ENCODE measurements at regions not wholly inside any gene's neighbourhood (a gene's known extent, or its start where the extent isn't known, plus 50 kb on each side); places are given as distances from the start of the nearest gene placed in this dataset.

DNA sequence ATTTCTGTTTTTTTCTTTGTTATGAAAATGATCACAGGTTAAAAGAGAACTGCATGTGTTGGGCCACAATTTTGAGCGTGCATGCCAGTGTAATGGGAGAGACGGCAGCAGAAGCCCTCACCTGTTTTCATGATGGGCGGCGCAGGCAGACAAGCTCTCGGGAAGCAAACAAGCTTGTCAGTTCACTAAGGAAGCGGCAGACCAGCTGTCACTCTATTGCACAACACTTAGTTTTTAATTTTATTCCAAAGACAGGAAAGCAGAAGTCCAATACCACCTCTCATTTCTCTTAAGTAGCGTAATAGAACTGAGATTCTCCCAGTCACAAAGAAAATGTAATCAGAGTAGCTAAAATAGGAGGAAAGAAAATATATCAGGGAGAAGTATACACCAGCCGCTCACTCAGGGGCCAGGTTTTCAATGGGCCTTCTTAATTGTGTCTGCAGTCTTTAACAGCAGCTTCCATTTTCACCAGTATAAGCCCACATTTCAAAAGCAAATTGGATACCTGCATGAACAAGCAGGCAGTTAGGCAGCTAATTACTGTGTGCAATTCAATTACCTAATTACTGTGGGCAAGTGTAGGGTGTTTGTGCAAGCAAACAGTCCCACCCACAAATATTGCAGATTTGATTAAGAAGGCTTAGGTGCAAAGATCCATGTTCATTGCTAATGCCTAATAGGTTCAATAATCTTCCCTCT, 711.4 kb downstream of the DIAPH3 start:
- no peak for DNase-seq (ENCODE audit: low read depth)

DNA sequence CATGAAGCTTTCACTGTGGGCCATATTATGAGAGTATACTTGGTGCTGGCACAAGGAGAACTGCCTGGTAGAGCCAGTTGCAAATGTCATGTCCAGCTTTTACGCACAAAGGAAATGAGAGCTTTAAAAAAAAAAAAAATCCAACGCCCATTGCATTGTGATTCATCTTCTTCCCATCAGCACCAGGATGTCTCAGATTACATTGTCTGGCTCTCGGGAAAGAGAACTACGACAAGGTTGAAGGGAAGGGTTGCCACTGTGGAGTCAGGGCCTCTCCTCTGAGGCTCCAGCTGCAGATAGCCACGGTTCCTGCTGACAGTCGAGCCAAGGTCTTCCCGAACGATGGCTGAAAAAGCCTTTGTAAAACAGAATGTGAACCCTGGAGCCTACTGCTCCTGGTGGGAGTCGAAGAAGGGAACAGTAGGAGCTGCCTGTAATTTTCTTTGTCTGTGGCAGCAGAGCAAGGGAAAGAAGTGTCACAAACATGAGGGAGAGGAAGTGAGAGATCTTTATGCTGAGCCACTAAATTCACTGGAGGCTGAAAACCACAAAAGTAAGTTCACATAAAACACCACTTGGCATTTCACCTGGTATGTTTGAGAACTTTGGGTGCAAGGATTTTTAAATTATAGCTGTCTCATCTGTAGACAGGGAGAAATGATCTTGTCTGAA, 704.7 kb downstream of the DIAPH3 start:
- no peak for DNase-seq (ENCODE audit: low read depth)

DNA sequence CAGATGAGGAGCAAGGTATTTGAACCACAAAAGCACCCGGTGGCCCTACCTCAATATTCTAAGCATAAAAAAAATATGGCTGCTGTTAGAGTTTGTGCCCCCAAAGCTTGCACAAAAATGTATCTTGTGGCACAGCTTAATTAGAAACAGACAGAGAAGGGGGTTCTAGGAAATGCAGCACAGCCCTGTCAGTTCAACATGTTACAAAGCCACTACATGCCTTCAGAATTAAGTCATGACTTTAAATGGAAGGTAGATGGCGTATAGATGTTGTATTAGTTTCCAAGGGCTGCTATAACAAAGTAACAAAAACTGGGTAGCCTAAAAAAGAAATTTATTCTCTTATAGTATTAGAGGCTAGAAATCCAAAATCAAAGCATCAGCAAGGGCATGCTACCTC, 703.8 kb downstream of the DIAPH3 start:
- DNase-seq (ENCODE audit: low read depth), result no peak

DNA sequence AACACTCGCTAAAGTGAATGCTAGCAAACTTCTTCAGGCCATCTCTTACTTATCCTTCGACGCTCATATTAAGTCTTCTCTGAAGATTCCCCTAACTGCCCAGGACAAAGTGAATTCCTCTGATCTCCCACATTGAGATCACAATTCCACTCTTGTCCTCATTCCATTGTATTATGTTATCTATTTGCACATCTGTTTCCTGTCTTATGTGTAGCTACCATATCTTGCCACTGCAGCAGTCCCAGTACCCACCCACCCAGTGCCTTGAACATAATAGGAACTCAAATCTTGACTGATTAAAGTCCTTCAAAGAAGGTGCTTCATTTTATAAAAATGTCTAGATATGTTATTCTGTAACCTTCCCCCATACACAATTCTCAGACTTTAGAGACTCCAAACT, 702.3 kb downstream of the DIAPH3 start:
- no peak for DNase-seq (ENCODE audit: low read depth)

DNA sequence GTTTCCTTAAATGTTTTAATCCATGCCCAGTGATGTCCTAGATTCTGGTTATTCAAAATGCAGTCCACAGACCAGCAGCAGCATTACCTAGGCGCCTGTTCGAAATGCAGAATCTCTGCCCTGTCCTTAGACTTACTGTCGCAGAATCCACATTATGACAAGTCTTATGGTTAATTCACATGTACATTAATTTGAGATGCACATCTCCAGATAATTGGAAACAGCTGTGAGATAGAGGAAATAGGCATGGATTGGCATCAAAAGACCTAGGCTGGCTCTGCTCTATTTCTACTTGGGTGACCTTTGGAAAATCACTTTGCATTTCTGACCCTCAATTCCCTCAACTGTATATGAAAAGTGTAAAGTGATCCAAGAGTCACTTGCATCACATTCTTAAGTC, 700.7 kb downstream of the DIAPH3 start:
- DNase-seq (ENCODE audit: low read depth), result no peak

DNA sequence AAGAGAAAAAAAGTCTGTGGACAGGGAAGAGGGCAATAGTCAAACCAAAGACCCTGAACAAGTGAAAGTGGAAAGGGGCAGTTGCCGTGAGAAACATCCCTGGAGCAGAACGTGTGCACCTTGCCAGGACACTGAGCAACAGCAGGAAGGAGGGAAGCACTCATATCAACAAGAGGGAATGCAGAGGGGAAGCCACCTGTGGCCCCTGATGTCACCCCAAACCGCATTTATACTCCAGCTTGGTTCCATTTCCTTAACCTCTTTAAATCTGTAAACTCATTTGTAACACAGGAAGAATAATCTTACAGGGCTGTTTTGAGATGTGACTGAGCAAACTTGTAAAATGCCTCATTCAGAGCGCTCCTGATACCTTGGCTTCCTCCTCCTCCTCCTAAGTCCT, 698.8 kb downstream of the DIAPH3 start:
- DNase-seq (ENCODE audit: low read depth), result no peak

DNA sequence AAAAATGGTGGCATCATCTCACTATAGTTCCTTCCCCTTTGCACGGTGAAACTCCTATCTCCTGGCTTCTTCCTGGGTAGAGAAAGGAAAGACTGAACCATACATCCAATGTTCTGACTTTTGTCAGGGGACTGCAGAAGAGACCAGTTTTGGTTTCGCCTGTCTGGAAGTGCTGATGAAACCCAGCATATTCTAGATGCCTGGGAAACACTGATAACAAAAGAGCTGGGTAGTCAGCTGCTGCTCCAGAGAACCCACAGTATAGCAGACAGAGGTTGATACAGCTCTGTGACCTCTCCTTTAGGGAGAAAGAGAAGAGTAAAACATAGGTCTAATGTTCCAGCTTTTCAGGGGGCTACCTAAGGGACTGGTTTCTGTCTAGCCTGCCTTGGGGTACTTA, 695.3 kb downstream of the DIAPH3 start:
- no peak for DNase-seq (ENCODE audit: low read depth)

DNA sequence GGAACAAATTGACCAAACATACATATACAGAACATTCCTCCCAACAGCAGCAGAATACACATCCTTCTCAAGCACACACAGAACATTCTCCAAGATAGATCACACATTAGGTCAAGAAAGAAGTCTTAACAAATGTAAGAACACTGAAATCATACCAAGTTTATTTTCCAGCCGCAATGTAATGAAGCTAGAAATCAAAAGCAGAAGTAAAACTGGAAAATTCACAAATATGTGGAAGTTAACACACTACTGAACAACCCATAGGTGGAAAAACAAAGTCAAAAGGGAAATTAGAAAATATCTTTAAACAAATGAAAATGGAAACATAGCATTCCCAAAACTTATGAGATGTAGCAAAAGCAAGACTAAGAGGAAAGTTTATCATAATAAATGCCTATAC, 692.6 kb downstream of the DIAPH3 start:
- no peak for DNase-seq (ENCODE audit: low read depth)

DNA sequence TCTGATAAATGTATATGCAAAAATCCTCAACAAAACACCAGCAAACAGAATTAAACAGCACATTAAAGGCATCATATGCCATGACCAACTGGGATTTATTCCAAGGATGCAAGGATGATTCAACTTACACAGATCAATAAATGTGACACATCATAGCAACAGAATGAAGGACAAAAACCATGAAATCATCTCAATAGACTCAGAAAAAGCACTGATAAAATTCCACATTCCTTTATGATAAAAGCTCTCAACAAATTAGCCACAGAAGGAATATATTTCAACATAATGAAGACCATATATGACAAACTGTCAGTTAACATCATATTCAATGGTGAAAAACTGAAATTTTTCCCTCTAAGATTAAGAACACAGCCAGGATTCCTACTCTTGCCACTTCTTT, 691.6 kb downstream of the DIAPH3 start:
- no peak for DNase-seq (ENCODE audit: low read depth)

DNA sequence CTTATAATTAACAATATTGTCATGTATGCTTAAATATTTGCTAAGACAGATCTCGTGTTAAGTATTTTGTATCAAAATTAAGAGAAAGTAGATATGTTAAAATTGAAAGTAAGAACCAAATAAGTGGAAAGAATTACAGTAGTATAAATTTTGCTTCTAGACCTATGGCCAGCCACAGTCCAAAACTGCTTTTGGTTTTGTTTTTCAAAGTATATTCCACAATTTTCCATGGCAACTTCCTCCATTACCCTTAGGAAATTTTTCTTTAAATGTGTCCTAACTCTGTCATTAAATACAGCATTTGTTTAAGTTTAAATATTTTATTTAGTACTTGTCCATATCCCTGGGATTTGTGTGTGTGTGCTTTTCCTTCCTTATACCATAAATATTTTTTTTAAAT, 689.0 kb downstream of the DIAPH3 start:
- DNase-seq (ENCODE audit: low read depth), result no peak

DNA sequence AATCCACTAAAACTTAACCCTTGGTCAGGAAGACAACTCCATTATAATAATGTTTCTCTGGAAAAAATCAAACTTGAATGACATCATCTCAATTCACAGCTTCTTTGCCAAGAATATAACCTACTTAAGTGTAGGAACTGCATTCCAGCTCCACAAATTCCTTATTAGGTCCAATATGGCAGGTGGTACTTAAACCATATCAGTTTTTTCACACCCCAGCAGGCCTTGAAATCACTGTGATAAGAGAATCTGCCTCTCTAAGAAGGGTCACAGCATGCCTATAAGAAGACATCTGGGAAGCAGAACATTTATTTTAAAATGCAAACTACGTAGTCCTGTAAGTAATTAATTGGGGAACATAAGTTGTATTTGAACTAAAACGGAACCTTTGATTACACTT, 687.8 kb downstream of the DIAPH3 start:
- DNase-seq (ENCODE audit: low read depth), result no peak

DNA sequence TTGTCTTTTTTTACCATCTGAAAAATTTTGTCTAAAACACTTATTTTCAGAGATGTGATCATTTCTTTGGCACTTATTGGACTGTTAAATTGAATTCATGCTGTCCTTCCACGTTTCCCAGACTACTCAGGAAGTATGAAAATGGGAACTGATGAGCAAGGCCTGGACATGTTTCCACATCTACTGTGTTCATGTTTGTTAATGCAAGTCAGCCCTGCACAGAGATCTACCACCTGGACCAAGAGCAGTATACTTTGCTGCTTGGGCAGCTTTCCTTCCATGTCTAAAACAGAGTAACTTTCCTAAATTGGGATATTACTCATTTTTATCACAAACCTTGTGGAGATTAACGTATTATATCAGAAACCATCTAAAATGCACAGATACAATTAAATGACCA, 687.4 kb downstream of the DIAPH3 start:
- DNase-seq (ENCODE audit: low read depth), result no peak

DNA sequence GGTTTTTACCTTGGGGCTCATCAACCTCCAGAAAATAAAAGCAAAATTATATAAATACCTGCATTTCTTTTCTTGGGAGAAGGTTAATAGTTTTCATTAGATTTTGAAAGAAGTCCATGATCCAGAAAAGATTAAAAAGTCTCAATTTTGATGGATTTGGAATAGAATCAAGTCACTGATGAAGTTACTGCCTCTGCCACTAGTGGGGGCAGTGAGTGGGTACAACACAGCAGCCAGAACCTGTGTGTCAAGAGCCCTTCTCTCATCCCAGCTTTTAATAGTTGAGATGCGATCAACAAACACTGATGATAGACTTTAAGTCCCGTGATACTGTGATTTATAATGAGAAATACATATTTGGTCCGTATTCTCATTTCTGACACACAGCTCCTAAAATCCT, 686.7 kb downstream of the DIAPH3 start:
- no peak for DNase-seq (ENCODE audit: low read depth)

DNA sequence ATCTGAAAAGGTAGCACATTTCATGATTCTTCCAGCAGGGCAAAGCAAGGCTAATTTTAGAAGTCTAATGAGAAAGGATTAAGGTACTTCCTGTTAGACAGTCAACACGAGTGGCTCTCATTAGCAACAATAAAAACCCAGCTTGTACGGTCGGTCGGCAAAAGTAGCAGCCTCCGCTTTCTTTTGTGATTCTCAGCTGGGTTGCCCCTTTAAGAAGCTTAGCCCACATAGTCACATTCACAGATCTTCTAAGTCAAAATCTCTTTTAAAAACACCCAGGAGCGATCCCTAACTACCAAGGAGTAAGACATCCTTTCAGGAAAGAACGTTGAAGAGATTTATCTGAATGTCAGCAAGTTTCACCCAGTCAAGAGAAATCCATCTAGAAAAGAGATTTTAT, 684.8 kb downstream of the DIAPH3 start:
- no peak for DNase-seq (ENCODE audit: low read depth)

DNA sequence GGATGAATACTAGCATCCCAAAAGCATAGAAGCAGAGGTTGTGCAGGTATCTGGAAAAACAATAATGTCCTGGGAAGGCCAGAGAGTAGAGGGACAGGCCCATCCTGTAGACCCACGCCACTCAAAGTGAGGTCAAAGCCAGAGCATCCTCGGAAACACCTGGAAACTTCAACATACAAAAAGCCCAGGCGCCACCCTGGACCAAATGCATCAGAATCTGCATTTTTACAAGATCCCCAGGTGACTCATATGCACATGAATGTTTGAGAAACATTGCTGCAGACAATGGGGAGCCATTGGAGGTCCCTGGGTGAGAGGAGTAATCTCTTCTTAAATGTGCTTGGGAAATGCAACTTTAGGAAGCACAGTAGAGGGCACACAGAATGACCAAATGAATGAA, 684.1 kb downstream of the DIAPH3 start:
- no peak for DNase-seq (ENCODE audit: low read depth)

DNA sequence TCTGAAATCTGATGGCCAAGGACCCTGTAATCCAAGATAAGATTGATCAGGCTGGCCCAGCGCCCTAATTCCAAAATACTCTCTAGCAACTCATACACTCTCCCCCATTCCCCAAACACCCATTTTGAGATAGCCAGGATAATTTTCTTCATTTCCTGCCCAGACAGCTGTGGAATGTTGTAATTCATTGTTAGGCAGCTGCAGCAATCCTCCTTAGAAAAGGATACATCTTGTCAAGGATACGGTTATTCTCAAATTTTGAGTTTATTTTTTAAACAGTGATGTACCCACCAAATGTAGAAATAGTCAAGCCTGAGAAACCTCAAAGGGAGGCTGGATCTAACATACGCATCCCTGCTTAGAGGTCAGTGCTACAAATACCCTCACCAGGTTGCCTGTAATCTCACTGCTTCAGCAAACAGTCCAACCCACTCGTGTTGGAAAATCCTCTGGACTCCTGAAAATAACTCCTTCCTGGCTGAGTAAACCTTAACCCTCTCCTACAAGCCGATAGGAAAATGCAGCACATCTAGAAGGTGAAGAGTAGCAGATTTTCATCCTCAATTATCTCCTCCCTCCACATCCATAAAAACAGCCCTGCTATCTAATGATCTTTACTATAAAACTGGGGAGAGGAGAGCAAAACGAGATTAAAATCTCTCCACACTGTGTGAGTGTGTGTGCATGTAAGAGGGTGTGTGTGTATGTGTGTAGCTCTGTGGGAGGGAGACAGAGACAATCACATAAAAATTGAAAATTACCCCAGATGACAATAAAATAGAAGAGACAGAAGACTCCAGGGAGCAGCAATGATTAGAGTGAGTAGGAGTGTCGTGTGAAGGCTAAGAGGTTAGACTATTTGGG, 683.1 kb downstream of the DIAPH3 start:
- DNase-seq (ENCODE audit: low read depth), result no peak

DNA sequence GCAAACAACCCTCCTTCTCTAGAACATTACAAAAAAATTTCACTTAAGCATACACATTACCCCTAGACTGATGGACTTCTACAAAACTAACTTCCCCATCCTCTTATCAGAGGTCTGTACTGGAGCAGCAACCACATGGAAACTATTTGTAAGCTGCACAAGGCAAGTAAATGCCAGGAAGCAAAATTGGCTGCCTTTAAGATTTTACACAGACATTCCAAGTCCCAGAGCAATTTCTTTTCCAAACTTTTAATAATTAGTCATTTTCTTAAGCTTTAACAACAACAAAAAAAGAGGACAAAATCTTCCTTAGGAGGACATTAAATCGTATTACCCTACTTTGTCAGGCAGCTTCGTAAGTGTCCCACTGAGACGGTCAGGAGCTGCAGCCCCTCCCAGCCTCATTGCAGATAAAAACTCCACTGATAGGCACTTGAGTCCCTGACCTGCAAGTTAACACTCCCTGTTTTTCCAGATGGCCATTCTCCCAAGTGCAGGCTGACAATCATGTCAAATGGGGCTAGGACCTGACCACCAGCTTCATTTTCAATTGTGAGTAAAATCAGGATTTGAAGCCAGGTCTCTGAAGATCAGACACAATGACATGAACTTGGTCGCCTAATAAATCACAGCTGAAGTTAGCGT, 680.1 kb downstream of the DIAPH3 start:
- DNase-seq (ENCODE audit: low read depth), result no peak

DNA sequence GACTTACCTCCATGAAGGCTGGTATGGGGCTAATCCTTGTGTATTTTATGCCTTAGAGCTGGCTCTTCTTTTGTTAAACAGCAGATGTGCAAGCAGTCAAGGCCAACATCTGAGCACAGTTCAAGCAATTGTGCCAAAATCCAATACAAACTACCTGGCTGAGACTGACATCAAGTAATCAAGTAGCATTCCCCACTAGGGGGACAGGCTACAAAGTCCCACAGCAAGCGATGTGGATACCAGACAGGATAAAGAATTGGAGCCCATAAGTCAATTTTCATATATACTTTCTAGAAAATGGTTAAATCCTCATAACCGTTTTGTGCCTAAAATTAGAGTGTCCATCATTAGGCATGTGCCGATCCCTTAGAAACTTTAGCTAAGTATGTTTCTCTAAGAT, 675.8 kb downstream of the DIAPH3 start:
- no peak for DNase-seq (ENCODE audit: low read depth)

DNA sequence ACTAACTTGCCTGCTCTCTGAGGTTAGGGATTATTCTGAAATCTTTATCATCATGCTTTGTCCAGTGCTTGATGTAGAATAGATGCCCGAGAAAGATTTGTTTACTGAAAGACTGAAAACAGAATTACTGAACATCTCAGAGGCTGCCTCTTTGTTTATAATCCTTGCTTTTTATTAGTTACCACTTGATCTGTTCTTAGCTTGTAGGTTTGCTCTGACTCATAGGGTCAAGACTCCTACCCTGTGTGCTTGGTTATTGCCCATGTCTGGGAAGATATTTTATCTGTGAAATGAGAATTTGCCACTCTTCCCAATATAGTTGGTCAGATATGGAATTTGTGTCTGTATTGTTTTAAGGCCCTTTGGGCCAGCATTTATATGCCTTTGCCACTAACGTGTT, 675.3 kb downstream of the DIAPH3 start:
- DNase-seq (ENCODE audit: low read depth), result no peak

DNA sequence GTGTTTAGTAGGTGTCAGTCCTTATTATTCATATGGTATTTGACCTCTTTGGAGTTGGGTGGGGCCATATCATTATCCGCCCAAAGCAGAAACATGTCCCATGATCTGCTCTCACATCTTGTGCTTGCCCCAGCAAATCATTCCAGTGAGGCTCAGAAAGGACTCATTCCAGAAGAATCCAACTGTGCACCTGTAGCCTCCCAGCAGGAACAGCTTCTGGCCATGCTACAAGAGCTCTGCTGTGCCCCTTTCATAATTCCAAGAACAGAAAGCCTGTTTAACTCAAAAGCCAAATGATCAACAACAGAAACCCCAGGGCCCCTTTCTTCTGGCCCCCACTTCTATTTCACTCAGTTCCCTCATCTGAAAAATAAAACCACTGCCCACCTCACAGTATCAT, 673.1 kb downstream of the DIAPH3 start:
- no peak for DNase-seq (ENCODE audit: low read depth)

DNA sequence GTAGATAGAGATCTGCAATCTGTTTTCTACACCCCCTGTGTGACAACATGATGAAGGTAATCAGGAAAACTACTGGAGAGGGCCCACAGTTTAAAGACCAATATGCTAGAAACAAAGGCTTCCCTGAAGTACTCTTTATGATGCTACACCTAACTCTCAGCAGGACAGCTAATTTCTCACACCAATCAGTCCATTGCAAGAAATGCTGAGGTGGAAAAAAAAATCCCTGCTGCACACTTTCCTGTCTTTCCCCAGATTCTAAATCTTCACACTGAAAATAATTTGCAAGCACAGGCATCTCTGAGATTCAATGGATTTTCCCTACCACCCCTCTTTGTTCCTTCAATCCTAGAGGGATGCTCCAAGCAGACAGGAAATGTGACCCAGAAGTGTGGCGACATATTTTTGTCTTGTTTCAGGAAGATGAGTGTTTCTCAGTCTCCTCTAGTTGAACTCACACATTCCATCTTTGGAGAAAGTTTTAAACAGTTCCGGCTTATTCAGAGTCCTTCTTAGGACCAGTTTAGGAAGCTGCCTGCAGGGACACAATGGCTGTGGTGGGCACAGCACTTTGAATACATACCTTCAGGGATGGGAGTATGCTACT, 671.6 kb downstream of the DIAPH3 start:
- no peak for DNase-seq (ENCODE audit: low read depth)

DNA sequence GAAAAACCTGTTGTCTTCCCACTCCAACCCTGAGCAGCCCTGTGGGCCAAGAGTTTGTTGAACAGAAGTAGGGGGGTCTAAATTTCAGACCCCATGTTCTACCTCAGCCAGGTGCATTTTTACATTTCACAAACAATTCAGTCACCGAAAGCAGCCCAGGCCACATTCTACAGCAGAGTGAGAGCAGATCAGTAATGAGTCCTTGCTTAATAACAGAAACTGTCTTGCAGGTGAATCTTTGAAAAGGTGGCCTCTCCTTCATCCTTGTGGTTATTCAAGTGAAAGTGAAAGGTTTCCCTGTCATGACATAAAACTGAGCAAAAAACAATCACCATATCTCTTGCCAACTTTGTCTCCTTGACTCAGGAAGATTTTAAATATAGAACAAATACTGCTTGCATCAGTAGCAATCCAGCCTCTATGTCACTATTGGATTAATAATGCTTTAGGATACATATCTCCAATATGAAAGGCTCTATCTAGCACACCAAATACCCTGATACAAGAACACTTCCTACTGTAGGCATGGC, 670.2 kb downstream of the DIAPH3 start:
- no peak for DNase-seq (ENCODE audit: low read depth)

Data from GM04504 (cell line).